ENCODE measurements at regions not wholly inside any gene's neighbourhood (a gene's known extent, or its start where the extent isn't known, plus 50 kb on each side); places are given as distances from the start of the nearest gene placed in this dataset.

DNA sequence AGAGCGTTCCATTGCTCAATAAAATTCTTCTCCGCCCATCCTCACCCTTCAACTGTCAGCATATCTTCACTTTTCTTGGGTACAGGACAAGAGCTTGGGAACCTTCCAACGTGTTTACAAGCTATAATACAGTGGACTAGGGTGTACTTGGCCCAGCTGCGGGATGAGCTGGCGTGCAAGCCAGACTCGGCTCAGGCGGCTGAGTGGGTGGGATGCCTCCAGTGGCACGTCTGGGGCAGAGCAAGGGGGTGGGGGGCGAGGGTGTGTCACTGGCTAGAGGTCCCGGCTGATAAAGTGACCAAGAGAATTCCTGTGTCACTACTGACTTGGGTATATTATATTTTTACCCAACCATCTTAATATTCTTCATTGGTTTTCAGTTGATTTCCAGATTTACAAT, 179.7 kb downstream of the EVA1A start:
- DNase-seq, result no peak

DNA sequence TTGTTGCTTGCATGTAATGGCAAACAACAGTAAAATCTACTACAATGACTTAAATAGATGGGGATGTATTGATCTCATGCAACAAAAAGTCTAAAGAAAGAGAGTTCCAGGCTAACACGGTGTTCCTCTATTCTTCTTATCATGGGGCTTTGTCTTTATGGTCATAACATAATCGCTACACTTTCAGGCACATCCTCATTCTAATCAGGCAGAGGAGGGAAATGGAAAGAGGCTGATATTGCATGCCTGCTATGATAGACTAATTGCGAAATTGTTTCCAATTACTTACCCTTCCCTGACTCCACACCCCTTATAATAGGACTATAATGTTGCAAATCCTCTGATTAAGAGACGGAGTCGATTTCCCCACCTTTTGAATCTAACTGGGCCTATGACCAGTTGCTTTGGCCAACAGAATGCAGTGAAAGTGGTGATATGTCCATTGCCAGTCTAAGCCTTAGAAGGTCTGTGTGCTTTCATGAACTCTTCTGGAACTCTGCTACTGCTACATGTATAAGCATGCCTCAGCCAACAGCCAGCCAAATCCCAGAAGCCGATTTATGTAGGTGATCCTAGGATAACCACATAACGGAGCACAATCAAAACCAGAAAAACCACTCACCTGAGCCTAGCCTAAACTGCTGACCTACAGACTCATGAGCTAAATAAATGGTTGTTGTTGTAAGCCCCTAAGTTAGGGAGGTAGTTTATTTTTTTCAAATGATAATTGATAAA, 180.3 kb upstream of the TACR1 start:
- DNase-seq, result no peak

DNA sequence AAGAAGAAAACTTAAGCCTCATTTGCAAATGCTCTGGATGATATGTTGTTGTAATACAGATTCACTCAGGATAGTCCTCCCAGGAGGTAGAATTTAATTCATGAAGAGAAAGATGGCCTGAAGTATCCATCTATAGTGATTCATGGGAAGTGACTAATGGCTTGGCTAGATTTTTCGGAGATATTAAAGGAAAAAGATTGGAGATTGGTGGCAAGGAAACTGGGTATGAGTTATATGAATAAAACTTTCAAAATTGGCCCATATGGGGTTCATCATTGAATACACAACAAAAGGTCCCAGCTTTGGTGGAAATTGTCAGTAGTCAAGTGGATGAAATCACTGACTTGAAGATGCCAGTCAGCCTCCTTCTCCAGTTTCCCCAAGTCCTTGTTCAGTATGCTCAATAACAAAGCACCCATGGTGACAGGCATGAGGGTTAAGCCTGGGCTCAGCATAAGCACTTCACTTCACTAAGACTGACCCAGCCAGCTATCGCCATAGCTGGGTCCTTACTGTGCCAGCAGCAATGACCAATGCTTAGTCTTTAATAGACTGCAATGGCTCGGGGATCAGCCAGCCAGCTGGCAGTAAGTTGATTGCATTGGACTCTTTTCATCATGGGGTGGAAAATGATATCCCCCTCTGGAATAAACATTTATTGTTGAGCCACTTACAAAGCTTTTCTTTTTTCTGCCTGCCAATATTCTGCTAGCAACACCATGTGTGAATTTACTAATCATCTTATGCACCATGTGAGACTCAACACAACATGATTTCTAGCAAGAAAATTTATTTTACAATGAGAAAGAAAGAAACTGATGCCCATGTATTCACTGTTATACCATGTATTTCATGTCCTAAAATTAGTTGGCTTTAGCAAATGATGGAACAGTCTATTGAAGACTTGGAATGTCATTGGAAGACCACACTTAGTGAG, 176.6 kb upstream of the TACR1 start:
- peak; percentile 18 for DNase-seq

DNA sequence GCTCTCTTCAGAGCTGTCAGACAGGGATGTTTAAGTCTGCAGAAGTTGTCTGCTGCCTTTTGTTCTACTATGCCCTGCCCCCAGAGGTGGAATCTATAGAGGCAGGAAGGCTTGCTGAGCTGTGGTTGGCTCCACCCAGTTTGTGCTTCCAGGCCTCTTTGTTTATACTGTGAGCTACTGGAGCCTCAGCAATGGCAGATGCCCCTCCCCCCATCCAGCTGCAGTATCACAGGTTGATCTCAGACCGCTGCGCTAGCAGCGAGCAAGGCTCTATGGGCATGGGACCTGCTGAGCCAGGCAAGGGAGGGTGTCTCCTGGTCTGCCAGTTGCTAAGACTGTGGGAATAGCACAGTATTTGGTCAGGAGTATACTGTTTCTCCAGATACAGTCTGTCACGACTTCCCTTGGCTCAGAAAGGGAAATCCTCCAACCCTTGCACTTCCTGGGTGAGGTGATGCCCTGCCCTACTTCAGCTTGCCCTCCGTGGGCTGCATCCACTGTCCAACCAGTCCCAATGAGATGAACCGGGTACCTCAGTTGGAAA, 175.2 kb upstream of the TACR1 start:
- peak; percentile 35 for DNase-seq

DNA sequence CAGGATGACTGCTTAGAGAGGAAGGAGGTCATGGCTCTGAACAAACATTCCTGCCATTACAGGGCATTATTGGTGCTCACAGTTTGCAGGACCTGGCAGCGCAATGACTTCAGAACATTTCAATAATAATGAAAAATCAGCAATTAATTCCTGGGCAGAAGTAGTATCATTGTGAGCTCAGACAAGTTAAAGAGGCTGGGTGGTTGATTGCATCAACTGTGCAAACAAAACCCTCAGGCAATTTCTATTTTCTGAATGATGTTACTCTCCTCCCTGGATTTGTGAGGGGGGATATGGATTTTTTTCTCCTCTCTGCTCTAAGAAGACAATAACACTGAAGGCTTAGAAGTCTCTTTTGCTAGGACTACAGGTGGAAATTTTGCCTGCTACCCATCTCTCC, 168.1 kb upstream of the TACR1 start:
- no peak for DNase-seq

DNA sequence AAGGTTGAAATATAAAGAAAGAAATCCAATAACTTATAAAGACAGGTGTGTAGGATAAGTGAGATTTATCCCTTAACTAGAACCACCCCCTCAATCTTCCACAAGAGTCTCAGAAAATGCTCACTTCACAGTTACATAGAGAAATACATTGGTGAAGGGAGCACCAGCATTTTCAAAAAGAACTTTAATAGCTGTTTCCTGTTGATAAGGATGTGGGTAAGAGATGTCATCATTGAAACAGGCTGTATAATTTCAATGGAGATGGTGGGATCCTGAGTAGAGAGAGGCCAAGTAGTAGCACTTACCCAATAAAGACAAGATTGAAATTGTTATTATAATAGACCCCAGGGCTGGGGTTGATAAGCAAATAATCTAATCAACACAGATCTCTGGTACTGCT, 162.2 kb upstream of the TACR1 start:
- no peak for DNase-seq

DNA sequence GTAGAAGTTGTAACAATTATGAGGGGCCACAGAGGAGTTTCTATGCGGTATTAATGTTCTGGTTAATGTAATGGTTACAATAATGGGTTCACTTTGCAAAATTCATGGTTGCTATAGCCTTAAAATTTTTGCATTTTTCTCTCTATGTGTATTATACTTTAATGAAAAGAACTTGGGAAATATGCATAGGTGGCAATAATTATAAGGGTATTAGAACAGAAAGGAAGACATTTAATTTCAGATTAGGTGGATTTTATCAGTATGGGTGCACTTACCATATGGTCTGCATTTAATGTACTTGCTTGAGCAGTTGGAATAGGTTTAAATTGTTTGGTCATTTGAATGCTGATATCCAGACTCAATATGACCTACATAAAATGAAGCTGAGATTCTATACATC, 161.6 kb upstream of the TACR1 start:
- DNase-seq, result no peak

DNA sequence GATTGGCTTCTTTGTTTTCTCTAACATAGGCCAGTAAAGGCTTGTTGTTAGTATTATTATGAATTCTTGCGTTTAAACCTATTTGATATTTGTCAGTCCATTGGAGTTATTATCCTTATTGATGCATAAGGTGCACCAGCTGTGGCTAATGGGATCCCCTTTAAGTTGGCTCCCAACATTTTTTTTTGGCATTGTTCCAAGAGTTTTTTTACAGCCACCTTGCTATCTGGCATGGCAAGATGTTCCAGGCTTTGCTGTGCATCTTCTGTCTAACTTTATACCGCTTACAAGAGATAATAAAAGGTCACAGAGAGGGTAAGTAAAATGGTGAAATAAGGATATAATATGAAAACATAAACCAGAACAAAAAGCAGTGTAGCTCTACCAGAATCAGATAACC, 157.5 kb upstream of the TACR1 start:
- no peak for DNase-seq

DNA sequence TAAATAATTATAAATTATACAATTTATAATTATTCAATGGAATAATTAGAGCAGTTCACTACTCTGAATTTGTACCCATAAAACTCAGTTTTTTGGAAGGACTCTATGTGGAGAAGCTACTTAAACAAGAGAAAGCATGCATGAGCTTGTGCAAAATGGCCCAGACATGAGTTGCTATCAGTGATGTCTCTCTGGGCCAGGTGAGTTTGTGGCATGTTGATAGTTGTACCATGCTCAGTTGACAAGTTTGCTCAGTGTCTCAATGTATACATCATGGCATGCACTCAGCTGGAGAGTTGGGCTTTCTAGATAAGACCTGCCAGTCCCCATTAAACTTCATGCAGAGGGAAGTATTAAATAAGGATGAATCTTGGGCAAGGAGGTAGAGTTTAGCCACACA, 153.8 kb upstream of the TACR1 start:
- no peak for DNase-seq

DNA sequence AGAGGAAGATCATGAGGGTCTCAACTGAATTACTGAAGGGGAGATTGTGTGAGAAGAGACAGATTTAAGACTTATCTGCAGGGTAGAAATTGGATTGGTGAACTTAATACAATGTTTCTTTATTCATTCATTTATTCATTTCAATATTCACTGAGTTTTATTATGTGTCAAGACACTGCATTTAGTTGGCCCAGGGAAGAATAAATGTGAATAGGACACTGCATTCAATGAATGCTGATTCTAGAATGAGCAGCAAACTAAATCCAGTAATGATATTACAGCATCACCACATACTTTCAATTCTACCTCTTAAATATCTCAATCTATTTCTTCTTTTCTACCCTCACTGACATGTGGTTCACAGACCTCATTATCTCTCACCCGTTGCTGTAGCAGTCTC, 149.0 kb upstream of the TACR1 start:
- DNase-seq, result no peak

DNA sequence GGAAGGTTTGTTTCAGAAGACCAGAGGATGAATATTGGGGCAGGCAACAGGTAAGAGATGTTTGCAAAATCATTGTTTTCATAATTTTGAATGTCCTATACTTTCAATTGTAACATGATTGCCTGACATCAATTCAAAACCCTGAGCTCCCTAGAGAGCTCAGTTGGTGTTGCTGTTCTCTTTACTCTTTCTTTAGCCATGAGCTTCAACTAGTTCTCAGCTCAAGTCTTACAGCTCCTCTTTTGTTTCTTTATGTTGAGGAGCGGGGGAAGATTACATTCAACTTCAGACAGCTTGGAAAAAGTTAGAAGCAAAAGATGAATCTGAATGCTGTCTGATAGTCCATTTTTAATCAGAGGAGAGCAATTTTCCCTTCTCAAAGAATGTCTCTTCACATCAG, 144.8 kb upstream of the TACR1 start:
- no peak for DNase-seq

DNA sequence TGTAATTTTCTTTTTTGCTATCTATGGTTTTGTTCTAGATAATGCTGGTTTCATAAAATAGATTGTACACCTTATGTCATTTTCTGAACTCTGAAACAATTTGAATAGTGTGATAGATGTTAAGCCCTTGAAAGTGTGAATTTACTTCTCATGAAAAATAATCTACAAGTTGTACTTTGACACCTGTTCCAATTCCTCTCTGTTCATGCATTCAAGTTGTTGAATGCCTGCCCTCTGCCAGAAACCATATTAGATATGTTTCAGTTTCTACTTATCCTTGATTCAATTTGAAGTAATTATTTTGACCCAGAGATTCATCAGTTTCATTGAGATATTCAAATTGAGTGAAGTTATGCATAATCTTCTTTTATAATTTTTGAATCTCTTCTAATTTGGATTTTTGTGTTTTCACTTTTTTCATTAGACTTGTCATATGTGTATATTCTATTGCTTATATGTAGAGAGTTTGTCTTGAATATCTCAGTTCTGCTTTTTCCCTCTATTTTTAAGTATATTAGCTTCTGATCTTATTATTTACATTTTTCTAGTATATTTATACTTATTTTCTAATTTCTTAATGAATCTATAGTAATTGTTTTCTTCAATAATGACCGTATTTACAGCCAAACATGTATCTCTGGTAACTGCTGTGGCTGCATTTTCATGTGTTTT, 143.3 kb upstream of the TACR1 start:
- no peak for DNase-seq

DNA sequence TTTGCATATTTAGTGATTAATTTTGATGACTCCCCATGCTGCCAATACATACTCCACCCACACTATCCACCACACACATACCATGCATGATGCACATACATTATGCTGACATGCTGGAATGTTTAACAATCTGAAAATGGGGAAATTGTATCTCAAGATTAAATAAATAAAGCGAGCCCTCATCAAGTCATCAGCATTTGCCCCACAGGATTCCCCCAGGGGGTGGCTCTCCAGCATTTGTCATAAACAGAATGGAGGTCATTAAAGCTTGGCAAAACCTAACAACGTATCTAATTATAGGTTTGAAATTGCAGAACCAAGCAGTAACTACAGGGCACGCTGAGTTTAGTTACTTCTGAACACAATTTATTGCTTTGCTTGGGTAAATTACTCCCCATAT, 141.2 kb upstream of the TACR1 start:
- DNase-seq, result no peak

DNA sequence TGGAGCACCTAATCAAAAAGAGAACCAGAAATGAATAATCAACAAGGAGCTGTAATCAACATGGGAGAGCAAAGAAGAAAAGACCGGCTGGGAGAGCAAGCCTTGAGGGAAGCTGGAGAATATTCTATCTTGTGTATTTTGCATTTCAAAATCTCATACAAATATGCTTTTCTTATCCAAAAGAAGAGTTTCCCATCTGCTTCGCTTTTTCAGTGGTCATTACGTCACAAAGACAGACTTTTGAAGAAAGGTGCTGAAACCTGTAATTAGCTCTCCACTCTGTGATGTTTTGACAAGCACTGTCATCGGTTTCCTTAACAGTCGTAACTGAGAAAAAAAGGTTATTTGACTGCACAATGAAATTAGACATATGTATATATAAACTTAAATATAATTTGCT, 139.1 kb upstream of the TACR1 start:
- no peak for DNase-seq

DNA sequence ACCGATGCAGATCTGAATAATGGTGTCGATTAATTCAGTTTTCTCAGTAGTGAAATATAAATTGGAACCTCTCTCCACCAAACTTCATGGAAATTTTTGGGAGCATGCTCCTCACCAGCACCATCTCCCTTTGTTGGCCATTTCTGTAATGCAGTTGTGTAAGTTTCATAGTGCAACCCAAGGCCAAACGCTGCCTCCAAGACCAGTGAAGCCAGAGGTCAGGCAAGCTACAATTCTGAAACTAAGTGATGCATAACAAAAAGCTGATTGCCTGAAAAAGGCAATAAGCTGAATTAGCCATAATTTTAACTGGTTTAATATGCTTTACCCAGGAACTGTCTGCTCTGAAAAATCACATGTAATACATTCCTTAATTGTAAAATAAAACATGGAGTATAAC, 138.3 kb upstream of the TACR1 start:
- no peak for DNase-seq

DNA sequence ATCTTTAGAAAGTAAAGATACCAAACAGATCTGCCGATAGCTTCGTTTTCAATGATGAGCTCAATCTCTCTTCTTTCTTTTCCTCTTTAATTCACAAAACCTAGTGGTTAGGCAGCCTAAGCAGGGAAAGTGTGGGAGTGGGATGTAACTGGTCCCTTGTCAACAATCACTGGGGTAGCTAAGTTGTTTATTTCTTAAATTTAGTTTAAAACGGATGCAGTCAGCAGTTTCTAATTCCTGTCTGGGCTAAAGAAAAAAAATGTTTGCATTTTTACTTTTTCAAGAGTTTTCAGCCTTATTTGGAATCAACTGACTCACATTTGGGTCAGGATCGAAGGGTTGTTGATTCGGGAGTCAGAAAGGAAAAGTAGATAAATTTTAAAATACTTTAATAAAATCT, 137.7 kb upstream of the TACR1 start:
- DNase-seq, result no peak

DNA sequence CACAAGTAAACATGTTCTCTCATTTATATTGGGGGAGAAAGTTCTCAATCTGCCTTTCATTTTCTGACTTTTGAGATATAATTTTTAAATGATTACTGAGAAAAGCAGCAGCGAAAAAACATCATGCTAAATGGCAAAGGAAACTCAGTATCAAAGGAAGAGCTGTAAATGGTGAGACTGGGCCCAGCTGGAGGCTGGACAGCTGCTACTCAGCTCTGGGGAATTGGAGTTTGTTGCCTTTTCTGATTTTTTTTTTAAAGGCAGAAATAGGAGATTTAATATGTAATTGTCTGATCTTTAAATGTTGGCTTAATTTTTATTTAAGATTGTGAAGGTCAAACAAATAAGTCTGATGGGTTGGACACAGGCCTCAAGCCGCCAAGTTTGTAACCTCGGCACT, 137.1 kb upstream of the TACR1 start:
- DNase-seq, result no peak

DNA sequence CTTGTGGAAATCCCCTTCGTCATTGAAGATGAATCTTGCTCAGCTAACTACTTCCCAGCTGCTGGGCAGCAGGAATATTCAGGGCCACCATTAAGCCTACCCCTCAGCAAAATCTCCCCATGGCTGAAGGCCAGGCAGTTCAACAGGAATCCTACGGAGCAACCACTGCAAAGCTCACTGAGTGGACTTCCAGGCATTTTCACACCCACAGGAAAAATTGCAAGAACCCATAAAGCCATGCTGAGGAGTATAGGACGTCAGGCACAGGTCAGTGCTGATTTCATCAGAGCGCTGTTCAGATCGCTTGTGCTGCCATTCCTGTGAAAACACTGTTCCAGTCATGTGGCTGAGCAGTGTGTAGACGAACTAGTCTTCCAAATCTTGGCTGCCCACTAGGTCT, 134.8 kb upstream of the TACR1 start:
- DNase-seq, result no peak

DNA sequence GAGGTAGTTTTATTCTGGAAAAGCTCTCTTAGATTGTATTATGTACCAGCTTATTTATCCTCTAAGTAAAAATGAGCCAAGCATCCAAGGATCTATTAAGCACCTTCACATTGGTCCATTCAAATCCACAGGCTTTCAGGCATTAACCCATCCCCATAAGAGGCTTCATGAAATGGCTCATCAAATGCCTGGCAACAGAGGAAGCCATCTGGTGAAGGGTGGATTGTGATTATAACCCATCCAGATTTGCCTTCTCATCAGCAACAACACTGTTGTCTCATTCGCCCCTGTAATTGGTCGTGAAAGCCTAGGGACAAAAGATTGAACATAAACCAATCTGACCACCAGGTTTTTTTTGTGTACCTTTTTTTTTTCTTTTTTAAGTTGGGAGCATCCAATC, 134.3 kb upstream of the TACR1 start:
- DNase-seq, result no peak

DNA sequence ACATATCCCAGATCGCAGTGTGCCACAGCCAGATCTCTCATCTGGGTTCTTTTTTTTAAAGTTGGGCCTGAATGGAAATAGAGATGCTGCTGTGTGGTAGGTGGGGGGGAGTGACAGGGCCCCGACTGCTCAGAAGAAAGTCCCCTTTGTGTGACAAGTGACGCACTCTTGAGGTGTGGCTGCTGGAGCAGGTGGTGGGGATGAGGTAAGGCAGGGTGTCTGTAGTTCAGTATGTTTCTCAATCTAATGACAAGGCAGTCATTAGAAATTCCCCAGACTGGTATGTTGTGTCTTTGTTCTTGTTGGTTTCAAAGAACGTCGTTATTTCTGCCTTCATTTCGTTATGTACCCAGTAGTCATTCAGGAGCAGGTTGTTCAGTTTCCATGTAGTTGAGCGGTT, 128.8 kb upstream of the TACR1 start:
- no peak for DNase-seq

DNA sequence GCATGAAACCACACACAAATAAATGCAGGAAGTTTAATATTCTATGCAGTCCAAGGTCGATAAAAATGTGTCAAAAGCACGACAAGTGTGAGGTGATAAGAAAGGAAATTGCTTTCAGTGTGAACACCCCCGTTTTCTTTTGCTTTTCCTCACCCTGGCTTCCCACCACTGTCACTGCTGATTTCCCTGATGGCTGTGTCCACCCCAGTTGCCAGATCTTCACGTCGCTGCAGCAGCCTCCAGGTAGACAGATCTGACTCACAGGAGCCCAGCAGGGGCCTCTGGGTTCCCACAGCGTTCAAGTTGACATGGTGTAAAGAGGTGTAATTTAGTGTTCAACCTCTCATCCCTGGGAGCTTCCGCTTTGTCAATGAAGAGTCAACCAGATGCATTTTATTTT, 128.0 kb upstream of the TACR1 start:
- no peak for DNase-seq

DNA sequence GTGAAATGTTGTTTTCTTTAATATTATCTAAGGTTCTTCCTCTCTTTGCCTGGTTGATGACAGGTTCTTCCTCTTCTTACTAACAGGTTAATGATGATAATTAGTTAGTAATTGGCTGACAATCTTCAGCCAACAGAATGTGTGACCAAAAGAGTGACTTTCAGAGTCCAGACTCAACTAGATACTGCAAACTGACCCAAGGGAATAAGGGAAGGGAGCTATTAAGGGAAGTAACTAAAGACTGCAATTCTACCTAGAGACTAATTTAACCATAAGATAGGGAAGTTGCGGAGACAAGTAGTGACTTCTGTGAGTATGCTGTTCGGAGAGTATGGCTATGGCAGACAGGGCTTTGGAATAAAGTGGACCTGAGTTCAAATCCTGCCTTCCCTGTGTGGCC, 127.3 kb upstream of the TACR1 start:
- DNase-seq, result no peak

DNA sequence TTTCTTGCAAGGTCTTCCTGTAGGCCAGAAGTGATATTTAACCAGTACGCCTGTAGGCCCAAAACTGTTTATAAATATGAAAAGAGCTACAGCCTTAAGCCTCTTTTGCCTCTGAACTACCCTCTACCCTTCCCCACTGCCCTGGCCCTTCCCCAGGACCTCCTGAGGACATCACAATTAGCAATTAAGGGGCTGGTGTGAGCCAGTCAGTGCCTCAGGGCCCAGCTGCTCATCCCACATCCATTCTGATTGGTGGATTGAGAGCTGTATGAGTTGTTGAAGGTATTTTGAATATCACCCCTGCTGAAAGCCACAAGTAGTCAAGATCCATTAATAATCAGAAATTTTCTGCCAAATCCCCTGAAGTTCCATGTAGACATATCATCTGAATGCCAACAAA, 126.3 kb upstream of the TACR1 start:
- DNase-seq, result no peak

DNA sequence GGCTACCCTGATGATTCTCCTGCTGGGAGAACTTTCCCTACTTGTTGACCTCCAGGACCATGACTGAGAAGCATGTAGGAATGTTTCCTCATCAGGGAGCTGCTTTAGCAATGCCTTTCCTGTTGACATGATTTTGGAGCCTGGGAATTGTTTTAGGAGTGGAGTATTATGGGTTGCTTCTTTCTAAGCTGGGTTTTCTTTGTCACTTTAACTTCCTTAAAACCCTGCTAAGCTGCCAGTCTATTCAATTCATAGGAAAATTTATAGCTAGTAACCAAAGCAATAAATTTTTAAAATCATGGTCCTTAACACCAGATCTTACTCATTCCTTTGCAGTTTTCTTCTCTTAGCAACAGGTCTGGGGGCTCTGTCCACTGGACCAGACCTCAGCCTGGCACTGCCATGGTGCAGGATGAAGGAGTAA, 125.6 kb upstream of the TACR1 start:
- DNase-seq, result no peak
